Spleen (tissue), 7 donors: ENCODE measurements at regions not wholly inside any gene's neighbourhood (a gene's known extent, or its start where the extent isn't known, plus 50 kb on each side); places are given as distances from the start of the nearest gene placed in this dataset.

Experiments
- CTCF ChIP-seq, 11 experiments: fragments of 200-600 bp in 7 of 11; fragments of 450-650 bp in 4 of 11; sonication (generic) in 4 of 11; IDR thresholded peaks in 8 of 11; conservative IDR thresholded peaks in 3 of 11; 1 replicate in 7 of 11; 2 replicates in 4 of 11; pipeline versions ENCODE4 v1.4.0 to v1.8.0; 2016 to 2021; ENCODE audit warnings: antibody characterized with exemption in 11 of 11, inconsistent platforms in 4 of 11, mild to moderate bottlenecking in 1 of 11
- POLR2A ChIP-seq, 3 donors: fragments of 450-650 bp; IDR thresholded peaks; one replicate each; pipeline ENCODE4 v1.5.1; 2017; ENCODE audit warnings: antibody characterized with exemption in 3 of 3, mild to moderate bottlenecking in 1 of 3
- donor health status: DM: no; HTN: no; CAD: no; lungs with moderate emphysema.
- donor health status: DM: no; HTN: no; CAD: no.
- donor health status: DM: no; HTN: no; CAD: no.

GRCh38 chr9:95763983-95764382 lies 111.5 kb upstream of the ERCC6L2 start:
- TF ChIP-seq CTCF (IDR thresholded peaks at IDR 0.05 in 8 of 11, conservative IDR thresholded peaks at IDR 0.05 in 3 of 11), result no peak
- no peak for TF ChIP-seq POLR2A (IDR thresholded peaks at IDR 0.05)
